Stomach (tissue), 4 donors: ENCODE measurements at regions not wholly inside any gene's neighbourhood (a gene's known extent, or its start where the extent isn't known, plus 50 kb on each side); places are given as distances from the start of the nearest gene placed in this dataset.

ENCODE experiments used
- CTCF ChIP-seq, 7 experiments: fragments of 450-650 bp in 4 of 7; fragments of 200-600 bp in 3 of 7; sonication (generic) in 3 of 7; IDR thresholded peaks; one replicate each; pipeline ENCODE4 v1.5.1; 2016 to 2019; ENCODE audit warnings: antibody characterized with exemption in 7 of 7, control low read depth in 2 of 7, mild to moderate bottlenecking in 1 of 7
- EP300 ChIP-seq: sonication (generic); formaldehyde crosslinking; IDR thresholded peaks from one replicate; pipeline ENCODE4 v1.6.1; 2017; ENCODE audit warnings: antibody characterized with exemption
- POLR2A ChIP-seq, 4 donors: fragments of 450-650 bp; IDR thresholded peaks; one replicate each; pipeline ENCODE4 v1.6.1; 2016; ENCODE audit warnings: antibody characterized with exemption in 4 of 4, control low read depth in 2 of 4, mild to moderate bottlenecking in 1 of 4, moderate library complexity in 1 of 4
- POLR2AphosphoS5 ChIP-seq, 3 donors: sonication (generic); formaldehyde crosslinking; IDR thresholded peaks; one replicate each; pipeline ENCODE4 v1.6.1; 2016; ENCODE audit warnings: antibody characterized with exemption in 3 of 3

GRCh38 chr2:138269765-138270164 lies 231.8 kb upstream of the SPOPL start:
- TF ChIP-seq POLR2AphosphoS5 (IDR thresholded peaks at IDR 0.05) (no peak), POLR2A (IDR thresholded peaks at IDR 0.05) (no peak), CTCF (IDR thresholded peaks at IDR 0.05) (no peak), EP300 (no peak)
